ENCODE measurements at regions not wholly inside any gene's neighbourhood (a gene's known extent, or its start where the extent isn't known, plus 50 kb on each side); places are given as distances from the start of the nearest gene placed in this dataset.

DNA sequence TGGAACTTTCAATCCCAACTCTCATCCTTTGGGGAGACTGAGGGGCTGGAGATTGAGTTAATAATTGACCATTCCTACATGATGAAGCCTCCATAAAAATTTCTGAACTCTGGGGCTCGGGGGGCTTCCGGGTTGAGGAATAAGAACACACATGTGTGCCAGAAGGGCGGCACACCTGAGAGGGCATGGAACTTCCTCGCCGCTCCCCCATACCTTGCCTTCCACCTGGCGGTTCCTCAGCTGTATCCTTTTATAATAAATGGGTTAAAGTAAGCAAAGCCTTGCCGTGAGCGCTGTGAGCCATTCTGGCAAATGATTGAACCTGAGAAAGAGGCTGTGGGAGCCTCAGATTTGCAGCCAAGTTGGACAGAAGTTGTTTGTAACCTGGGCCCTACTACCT lies 164.8 kb downstream of the LY86 start:
- peaks cover 29% of the 10 kb centered on the region for H3K4me1 Mint-ChIP-seq
- no peak overlapping the region for H3K4me3 ChIP-seq
- no peaks in the 10 kb centered on the region for H3K79me2 ChIP-seq (replicated peaks; ENCODE audit: insufficient read depth)
- ATAC-seq (no peak), DNase-seq (ENCODE audit: low spot score) (no peak)
- no peak overlapping the region for H3K27ac ChIP-seq (ENCODE audit: low read depth)
- no peaks in the 10 kb centered on the region for H3F3A ChIP-seq (replicated peaks; ENCODE audit: low read depth)
- no peak for TF ChIP-seq NANOG (IDR thresholded peaks at IDR 0.05; ENCODE audit: borderline replicate concordance)
- no peak for TF ChIP-seq EZH2phosphoT487 (IDR thresholded peaks at IDR 0.05; ENCODE audit: unreplicated experiment)
- TF ChIP-seq, protein P1, sequence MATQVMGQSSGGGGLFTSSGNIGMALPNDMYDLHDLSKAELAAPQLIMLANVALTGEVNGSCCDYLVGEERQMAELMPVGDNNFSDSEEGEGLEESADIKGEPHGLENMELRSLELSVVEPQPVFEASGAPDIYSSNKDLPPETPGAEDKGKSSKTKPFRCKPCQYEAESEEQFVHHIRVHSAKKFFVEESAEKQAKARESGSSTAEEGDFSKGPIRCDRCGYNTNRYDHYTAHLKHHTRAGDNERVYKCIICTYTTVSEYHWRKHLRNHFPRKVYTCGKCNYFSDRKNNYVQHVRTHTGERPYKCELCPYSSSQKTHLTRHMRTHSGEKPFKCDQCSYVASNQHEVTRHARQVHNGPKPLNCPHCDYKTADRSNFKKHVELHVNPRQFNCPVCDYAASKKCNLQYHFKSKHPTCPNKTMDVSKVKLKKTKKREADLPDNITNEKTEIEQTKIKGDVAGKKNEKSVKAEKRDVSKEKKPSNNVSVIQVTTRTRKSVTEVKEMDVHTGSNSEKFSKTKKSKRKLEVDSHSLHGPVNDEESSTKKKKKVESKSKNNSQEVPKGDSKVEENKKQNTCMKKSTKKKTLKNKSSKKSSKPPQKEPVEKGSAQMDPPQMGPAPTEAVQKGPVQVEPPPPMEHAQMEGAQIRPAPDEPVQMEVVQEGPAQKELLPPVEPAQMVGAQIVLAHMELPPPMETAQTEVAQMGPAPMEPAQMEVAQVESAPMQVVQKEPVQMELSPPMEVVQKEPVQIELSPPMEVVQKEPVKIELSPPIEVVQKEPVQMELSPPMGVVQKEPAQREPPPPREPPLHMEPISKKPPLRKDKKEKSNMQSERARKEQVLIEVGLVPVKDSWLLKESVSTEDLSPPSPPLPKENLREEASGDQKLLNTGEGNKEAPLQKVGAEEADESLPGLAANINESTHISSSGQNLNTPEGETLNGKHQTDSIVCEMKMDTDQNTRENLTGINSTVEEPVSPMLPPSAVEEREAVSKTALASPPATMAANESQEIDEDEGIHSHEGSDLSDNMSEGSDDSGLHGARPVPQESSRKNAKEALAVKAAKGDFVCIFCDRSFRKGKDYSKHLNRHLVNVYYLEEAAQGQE (IDR thresholded peaks at IDR 0.05; ENCODE audit: unreplicated experiment): no peak
- TF ChIP-seq, protein P2, sequence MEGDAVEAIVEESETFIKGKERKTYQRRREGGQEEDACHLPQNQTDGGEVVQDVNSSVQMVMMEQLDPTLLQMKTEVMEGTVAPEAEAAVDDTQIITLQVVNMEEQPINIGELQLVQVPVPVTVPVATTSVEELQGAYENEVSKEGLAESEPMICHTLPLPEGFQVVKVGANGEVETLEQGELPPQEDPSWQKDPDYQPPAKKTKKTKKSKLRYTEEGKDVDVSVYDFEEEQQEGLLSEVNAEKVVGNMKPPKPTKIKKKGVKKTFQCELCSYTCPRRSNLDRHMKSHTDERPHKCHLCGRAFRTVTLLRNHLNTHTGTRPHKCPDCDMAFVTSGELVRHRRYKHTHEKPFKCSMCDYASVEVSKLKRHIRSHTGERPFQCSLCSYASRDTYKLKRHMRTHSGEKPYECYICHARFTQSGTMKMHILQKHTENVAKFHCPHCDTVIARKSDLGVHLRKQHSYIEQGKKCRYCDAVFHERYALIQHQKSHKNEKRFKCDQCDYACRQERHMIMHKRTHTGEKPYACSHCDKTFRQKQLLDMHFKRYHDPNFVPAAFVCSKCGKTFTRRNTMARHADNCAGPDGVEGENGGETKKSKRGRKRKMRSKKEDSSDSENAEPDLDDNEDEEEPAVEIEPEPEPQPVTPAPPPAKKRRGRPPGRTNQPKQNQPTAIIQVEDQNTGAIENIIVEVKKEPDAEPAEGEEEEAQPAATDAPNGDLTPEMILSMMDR (conservative IDR thresholded peaks at IDR 0.05; ENCODE audit: low read depth in 2 of 2): no peak
- TF ChIP-seq ZNF114 (CRISPR knock-in tag; IDR thresholded peaks at IDR 0.05): no peak
- TF ChIP-seq, protein P3, sequence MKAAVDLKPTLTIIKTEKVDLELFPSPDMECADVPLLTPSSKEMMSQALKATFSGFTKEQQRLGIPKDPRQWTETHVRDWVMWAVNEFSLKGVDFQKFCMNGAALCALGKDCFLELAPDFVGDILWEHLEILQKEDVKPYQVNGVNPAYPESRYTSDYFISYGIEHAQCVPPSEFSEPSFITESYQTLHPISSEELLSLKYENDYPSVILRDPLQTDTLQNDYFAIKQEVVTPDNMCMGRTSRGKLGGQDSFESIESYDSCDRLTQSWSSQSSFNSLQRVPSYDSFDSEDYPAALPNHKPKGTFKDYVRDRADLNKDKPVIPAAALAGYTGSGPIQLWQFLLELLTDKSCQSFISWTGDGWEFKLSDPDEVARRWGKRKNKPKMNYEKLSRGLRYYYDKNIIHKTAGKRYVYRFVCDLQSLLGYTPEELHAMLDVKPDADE (IDR thresholded peaks at IDR 0.05): no peak
- TF ChIP-seq ZNF331 (CRISPR knock-in tag; IDR thresholded peaks at IDR 0.05; ENCODE audit: low read depth): no peak
- TF ChIP-seq, protein P4, sequence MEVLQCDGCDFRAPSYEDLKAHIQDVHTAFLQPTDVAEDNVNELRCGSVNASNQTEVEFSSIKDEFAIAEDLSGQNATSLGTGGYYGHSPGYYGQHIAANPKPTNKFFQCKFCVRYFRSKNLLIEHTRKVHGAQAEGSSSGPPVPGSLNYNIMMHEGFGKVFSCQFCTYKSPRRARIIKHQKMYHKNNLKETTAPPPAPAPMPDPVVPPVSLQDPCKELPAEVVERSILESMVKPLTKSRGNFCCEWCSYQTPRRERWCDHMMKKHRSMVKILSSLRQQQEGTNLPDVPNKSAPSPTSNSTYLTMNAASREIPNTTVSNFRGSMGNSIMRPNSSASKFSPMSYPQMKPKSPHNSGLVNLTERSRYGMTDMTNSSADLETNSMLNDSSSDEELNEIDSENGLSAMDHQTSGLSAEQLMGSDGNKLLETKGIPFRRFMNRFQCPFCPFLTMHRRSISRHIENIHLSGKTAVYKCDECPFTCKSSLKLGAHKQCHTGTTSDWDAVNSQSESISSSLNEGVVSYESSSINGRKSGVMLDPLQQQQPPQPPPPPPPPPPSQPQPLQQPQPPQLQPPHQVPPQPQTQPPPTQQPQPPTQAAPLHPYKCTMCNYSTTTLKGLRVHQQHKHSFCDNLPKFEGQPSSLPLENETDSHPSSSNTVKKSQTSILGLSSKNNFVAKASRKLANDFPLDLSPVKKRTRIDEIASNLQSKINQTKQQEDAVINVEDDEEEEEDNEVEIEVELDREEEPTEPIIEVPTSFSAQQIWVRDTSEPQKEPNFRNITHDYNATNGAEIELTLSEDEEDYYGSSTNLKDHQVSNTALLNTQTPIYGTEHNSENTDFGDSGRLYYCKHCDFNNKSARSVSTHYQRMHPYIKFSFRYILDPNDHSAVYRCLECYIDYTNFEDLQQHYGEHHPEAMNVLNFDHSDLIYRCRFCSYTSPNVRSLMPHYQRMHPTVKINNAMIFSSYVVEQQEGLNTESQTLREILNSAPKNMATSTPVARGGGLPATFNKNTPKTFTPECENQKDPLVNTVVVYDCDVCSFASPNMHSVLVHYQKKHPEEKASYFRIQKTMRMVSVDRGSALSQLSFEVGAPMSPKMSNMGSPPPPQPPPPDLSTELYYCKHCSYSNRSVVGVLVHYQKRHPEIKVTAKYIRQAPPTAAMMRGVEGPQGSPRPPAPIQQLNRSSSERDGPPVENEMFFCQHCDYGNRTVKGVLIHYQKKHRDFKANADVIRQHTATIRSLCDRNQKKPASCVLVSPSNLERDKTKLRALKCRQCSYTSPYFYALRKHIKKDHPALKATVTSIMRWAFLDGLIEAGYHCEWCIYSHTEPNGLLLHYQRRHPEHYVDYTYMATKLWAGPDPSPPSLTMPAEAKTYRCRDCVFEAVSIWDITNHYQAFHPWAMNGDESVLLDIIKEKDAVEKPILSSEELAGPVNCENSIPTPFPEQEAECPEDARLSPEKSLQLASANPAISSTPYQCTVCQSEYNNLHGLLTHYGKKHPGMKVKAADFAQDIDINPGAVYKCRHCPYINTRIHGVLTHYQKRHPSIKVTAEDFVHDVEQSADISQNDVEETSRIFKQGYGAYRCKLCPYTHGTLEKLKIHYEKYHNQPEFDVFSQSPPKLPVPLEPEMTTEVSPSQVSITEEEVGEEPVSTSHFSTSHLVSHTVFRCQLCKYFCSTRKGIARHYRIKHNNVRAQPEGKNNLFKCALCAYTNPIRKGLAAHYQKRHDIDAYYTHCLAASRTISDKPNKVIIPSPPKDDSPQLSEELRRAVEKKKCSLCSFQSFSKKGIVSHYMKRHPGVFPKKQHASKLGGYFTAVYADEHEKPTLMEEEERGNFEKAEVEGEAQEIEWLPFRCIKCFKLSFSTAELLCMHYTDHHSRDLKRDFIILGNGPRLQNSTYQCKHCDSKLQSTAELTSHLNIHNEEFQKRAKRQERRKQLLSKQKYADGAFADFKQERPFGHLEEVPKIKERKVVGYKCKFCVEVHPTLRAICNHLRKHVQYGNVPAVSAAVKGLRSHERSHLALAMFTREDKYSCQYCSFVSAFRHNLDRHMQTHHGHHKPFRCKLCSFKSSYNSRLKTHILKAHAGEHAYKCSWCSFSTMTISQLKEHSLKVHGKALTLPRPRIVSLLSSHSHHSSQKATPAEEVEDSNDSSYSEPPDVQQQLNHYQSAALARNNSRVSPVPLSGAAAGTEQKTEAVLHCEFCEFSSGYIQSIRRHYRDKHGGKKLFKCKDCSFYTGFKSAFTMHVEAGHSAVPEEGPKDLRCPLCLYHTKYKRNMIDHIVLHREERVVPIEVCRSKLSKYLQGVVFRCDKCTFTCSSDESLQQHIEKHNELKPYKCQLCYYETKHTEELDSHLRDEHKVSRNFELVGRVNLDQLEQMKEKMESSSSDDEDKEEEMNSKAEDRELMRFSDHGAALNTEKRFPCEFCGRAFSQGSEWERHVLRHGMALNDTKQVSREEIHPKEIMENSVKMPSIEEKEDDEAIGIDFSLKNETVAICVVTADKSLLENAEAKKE (CRISPR knock-in tag; IDR thresholded peaks at IDR 0.05): no peak
- no peak for TF ChIP-seq CREB1 (CRISPR knock-in tag; IDR thresholded peaks at IDR 0.05; ENCODE audit: low read depth)
- TF ChIP-seq EZH2 (IDR thresholded peaks at IDR 0.05; ENCODE audit: low read depth, unreplicated experiment): no peak
- TF ChIP-seq STAT1 (IDR thresholded peaks at IDR 0.05; ENCODE audit: unreplicated experiment): no peak
- no peak for TF ChIP-seq JUNB (IDR thresholded peaks at IDR 0.05; ENCODE audit: unreplicated experiment)
- TF ChIP-seq POLR2AphosphoS5 (IDR thresholded peaks at IDR 0.05; ENCODE audit: low read depth): no peak
- H3K4me3 Mint-ChIP-seq: no peak overlapping the region
- H4K20me1 ChIP-seq (replicated peaks; ENCODE audit: insufficient read depth): no peaks in the 10 kb centered on the region
- H3K36me3 ChIP-seq (ENCODE audit: insufficient read depth): no peaks in the 10 kb centered on the region
- H3K27ac Mint-ChIP-seq: no peak overlapping the region
- H3K9me2 ChIP-seq (ENCODE audit: insufficient read depth): 0 out of 2 replicates have a peak, but pooled peaks cover 8% of the 10 kb centered on the region
- no peaks in the 10 kb centered on the region for H3K27me3 ChIP-seq (ENCODE audit: insufficient read depth)
- H3K4me2 ChIP-seq: no peak overlapping the region
- no peaks in the 10 kb centered on the region for H3K9me3 Mint-ChIP-seq
- peaks cover 15% of the 10 kb centered on the region for H3K4me1 ChIP-seq (ENCODE audit: insufficient read depth)
- no peaks in the 10 kb centered on the region for H3K36me3 Mint-ChIP-seq (ENCODE audit: low read depth)
- no peak overlapping the region for H2AFZ ChIP-seq
- peaks cover 9% of the 10 kb centered on the region for H3K27me3 Mint-ChIP-seq (ENCODE audit: insufficient read depth, low read depth, poor library complexity)
